HG03103 (cell line): ENCODE measurements at regions not wholly inside any gene's neighbourhood (a gene's known extent, or its start where the extent isn't known, plus 50 kb on each side); places are given as distances from the start of the nearest gene placed in this dataset.
A peak's percentile ranks its signal among the peaks of the same experiment; 100 is the strongest.
"Not testable (repeated sequence)": the region's sequence is repeated elsewhere in the genome, so short reads cannot be mapped to it uniquely, and the experiment has no call there.

Experiments
- ATAC-seq: cut with Tn5 transposase; IDR thresholded peaks from one replicate; pipeline ENCODE4 v1.9.1; 2021; ENCODE audit warnings: low read depth; ENCODE audit not compliant: unreplicated experiment

DNA sequence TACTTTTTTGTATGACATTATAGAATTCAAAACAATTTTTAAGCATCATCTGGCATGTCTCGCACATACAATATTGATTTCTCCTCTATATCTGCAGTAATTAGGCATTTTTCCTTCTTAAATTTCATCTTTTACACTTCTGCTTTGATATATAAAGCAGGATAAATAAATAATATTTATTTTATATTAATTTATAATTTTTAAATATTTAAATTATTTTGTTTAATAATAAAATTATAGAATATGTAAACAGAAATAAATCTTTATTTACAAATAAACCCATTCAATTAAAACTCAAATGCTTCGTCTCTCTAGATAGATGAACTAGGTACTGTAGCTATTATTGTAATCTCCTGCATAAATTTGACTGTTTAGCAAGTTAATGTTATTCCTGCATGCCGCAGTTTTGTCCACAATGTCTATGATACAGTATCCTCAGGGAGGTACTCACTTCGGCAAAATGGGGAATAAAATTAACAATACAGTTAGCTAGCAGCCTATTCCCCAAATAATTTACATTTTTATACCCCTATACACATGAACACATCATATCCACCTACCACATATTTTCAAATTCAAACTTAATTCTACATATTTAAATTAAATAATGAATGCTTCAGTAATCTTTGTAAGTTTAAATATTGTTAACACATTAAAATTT is 473.6 kb upstream of the SLC10A2 start:
- no peak for ATAC-seq

DNA sequence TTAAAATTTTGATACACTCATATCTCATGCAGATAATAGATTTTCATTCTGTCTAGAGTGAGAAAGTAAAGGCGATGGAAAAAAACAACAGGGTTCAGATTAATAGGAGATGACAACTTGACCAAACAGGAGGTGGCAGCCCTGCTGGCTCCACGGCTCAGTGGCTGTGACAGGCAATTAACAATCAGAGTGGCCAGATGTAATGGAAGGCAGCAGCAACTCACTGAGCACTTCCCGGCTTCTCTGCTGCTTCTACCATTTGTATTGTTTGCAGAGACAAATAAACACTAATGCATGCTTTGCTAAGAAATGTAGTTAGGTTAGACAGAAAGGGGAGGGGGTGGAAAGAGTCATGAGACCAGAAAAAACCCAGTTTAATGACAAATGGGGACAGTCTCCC is 473.0 kb upstream of the SLC10A2 start:
- ATAC-seq, result no peak

DNA sequence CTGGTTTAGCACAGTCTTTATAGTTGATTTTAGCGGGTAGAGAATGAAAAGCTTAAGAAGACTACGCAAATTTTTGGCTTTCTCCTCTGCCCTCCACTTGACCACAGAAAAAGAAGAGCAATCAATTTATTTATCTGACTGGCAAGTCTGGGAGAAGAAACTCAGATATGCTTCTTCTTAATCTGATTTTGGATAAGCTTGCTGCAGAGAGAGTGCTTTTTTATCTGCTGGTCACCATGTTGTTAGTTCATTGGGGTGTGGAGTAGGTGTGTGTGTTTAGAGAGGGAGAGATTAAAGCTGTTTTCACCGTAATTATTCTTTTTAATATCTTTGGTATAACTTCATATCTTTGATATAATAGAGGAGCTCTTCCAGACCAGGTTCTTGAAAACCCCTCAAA is 471.4 kb upstream of the SLC10A2 start:
- ATAC-seq, result no peak

DNA sequence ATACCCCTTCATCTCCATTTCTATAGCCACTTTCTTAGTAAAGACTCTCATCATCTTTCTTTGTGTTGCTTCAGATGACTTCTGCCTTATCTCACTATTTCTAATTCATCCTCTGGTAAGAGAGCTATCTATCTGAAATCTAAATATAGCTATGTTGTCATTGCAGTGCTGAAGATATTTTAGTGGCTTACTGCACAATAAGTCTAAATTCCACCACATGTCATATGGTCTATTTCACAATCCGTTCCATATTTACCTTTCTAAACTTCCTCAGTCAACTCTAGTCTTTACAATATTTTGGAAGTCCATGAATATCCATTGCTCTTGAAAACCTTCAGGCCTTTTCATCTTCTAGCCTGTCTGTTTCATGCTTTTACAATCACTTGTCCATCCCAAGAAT is 465.1 kb upstream of the SLC10A2 start:
- no peak for ATAC-seq

DNA sequence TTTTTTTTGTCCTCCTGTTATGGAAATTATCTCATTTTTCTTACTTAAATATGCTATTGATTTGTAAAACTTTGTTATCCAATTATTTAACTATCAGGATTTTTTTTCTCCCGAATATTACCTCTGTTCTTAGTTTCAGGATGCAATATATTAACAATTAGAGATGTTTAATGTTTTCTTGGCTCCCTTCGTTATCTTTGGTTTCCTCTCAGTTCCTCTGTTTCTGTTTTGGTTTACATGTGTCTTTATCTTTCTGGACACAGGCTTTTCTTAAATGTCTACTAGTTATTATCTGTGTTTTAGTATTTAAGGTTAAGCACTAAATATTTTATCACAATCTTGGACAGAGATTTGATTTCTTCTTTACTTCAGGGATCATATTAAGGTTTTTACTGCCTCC is 462.2 kb upstream of the SLC10A2 start:
- no peak for ATAC-seq

DNA sequence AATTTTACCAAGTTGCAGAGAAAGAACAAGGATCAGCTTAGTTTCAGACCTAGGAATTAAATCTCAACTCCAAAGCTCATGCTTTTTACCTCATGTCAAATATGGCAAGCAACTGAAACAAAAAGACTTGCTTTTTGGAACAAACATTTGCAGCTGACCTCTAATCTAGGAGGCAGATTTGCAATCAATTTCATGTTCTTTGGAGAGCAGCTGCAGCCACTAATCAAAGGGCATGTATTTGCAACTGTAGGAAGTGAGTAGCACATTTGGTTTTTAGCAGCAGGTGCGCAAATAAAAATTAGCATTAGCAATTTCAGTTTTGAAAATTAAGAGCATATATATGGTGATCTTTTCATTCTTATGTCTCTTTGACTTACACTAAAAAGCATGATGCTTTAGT is 459.3 kb upstream of the SLC10A2 start:
- no peak for ATAC-seq

DNA sequence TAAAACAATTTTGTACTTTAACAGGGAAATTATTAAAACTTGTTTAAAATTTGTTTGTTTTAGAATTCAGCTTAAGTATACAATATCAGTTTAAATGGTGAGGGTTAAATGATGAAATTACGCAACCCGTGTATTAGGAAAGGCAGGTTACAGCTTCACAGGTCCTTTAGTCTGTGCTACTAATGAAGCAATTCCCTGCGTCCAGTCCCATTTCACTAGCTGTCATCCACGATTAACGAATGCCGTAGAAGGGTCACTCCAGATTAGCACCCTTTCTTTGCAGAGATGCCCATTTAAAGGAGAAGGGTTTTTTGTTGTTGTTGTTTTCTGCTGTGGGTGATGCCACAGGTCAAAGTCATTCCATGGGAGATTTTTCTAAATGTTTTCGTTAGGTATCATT is 457.6 kb upstream of the SLC10A2 start:
- ATAC-seq, result no peak

DNA sequence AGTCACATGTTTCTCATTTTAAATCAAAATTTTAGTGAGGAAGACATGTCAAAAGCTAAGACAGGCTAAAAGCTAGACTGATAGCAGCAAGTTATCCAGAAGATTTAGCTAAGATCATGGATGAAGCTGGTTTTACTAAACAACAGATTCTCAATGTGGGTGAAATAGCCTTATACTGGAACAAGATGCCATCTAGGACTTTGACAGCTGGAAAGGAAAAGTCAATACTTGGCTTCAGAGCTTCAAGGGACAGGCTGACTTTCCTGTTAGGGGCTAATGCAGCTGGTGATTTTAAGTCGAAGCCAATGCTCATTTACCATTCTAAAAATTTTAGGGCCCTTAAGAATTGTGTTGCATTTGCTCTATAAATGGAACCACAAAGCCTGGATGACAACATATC is 455.3 kb upstream of the SLC10A2 start:
- no peak for ATAC-seq

DNA sequence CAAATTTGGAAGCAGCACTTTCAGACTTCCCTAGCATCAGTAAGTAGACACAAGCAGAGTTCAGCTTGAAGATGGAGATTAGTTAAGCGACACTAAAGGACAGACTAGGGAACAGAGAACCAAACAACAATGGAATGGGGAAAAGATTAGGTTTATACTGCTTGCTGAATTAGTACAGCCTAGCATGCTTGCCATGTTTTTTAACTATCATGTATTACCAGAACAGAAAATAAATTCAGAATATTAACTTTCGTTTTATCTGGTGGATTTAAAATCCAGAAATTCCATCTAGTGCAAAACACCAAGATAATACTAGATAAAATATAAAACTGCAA is 451.5 kb upstream of the SLC10A2 start:
- no peak for ATAC-seq

DNA sequence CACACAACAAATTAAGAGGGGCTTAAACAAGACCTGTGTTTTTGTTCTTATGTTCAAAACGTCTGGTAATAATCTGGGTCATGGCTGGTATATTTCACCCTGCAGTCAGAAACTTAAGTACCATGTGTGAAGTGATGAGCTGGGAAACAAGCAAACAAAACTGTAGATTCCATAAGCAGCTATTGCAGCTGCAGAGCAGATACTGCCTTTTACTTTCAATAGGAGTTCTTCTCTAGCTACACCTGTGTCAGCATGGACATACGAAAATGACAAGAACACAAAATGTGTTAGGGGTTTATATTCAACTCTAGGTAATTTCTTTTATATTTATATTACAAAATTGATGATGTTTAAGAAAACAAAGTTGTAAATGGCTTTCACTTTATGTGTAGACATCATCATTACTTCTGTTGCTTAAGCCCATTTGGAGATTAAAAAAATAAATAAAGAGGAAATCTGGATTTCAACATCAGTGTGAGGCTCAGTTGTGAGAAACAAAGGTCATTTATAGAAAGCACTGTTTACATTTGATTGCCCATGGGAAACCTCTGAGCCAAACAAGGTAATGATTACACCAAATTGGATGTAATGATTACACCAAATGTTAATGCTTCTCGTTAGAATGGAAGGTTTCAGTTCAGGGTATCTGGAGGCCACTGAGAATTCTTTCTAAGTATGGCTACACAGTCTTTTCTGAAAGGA is 451.0 kb upstream of the SLC10A2 start:
- ATAC-seq, result peak; percentile 60

DNA sequence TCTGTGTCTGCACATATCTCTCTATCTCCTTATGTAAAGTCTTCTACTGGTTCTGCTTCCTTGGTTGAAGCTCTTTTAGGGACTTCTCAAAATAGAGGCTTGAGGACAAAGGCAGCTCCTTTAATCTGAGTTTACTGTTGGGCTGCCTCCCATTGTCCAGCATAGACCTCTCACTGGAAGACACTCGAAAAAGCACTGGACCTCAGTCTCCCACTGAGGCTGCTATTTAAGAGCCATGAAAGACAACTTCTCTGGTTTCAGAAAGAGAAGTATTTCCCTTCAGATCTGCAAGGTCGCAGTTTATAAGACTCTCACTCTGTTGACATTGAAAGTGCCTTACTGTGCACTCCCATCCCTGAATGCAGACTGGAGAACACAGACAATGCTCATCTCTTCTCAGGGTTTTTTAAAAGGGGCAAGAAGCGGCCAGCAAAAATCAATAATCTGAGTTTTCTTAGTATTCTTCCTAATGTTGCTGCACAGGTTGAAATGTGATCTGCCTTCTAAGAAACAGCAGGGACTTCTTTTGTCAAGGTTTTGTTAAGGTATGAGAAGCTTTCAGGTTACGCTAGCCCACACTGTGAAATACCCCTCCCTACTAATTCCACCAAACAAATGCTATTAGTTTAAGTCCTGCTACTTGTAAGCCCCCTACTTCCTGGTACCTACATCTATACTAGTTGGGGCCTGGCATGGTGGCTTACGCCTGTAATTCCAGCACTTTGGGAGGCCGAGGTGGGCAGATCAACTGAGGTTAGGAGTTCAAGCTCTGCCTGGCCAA is 450.0 kb upstream of the SLC10A2 start:
- no peak for ATAC-seq

DNA sequence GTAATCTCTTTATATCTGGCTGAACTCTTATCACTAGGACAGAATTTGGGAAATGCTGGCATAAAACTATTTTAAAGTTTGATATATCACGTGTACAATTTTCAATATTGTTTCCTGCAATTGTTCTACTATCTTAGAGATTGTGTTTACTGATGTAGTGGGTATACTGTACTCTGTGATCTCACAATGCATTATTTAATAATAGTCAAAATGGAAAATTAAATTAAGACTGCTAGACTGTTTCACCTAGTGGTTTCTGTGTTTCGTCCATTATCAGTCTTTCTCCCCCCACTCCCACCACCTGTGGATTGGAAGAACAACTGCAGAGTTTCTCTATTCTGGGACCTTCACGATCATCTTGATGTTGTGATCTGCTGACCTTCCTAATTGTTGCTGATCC is 449.2 kb upstream of the SLC10A2 start:
- ATAC-seq, result no peak

DNA sequence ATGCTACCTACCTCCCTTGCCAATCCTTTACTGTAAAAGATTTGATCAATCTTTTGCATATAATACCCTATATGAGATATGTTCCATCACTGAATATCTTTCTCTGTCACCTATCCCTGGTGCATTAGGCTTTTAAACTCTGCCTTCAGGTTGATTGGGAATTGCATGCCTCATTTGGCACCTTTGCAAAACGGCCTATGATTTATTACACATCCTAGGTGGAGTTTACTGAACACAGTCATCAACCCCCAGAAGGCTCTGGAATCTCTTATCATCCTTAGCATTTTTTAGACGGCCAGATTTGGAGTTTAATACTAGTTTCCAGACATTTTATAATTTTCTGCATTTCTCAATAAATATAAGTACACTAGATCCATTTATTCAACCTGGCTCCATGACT is 448.4 kb upstream of the SLC10A2 start:
- ATAC-seq, result no peak

DNA sequence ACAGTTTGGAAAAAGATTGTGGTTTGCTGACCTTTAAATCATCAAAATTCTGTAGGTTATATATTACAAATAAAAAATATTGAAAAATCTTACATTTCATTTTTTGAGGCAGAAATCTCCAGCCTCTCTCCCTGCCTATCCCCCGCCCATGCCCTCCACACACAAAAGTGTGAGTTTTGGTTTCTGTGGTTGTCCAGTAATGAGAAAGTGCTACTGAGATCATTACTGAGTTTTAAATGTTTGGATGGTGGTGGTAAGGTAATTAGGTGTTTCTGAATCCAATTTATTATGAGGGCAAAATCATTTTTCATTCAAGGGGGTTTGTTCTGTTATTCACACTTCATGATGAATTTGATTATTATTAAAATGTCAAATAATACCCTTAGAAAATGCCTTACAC is 448.0 kb upstream of the SLC10A2 start:
- no peak for ATAC-seq

DNA sequence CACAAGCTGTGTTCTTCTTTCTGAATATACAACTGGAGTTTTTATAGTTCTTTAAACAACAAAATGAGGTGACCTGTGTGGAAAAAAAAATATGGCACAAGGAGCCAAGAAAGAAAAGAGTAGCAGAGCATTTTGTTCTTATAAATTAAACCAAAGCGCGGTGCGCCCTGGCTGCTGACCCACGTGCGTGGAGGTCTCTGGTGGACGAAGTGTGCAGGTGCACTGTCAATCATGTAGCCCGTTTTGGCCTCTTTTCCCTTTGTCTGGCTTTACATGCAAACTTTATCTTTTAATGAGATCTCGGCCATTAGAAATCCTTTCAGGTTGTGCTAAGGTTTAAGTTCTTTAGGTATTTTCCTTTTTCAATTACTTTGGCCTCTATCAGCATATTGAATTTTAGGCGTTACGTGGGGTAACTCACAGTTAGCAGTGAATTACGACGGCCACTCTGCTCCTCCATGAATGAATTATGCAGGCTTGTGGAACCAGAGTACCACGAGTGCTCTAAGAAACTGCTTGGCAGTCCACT is 443.9 kb upstream of the SLC10A2 start:
- no peak for ATAC-seq

DNA sequence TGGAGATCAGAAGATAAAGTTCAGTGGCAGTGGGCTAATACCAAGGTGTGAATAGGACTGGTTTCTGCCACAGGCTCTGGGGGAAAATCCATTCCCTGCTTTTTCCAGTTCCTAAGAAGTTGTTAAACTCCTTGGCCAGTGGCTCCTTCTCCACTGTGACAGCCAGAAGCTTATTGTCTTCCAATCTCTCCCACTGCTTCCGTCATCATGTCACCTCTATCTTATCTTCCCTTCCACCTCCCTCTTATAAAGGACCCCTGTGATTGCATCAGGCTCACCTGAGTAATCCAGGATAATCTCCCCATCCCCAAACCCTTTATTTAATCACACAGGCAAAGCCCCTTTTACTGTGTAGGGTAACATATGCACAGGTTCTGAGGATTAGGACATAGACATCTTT is 431.2 kb upstream of the SLC10A2 start:
- no peak for ATAC-seq

DNA sequence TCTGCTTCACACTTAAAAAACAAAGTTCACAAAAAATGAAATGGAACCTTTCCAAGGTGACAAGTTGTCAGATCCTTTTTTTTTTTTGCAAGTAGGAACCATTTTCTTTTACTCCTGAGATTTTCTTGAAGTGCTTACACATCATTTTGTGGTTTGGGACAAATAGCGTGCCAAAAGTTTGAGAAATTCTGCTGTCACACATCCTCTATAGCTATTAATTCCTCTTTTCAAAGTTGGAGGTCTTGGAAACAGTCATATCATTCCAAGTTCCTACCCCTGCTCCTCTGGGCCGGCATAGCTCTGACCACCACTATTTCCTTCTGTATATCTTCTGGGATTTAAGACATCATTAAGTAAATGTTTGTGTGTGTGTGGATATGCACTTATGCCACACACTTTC is 421.6 kb upstream of the SLC10A2 start:
- ATAC-seq, result no peak

DNA sequence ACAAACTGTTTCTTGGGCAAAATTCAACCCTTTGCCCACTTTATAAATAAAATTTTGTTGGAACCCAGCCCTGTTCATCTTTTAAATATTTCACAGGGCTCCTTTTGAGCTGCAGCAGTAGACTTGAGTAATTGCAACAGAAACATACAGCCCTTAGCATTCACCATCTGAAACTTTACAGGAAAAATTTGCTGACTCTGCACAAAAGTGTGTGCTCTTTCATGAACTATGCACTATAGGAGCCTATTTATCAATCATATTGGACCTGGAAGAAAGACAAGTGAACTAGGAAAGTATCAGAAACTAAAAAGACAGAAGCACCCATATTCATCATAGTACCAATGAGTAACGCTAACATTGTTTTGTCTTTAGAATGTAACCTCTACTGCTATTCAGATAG is 406.9 kb upstream of the SLC10A2 start:
- ATAC-seq, result no peak

DNA sequence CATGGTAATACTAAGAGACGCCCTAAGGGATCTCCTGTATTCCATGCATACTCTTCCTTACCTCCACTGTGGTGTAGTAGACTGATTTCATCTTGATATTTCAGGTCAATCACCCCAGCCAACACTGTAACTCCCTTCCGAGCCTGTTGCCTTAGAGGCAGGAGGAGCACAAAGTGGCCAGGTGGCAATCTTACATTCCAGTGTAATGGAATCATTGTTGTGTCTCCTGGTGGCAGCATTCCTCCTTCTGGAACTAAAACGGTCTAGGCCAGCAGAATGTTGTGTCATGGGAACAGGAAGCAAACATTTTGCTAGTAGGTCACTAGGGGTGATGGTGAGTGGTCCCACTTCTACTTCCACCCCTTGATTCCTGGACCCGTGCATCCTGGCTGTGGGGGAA is 405.7 kb upstream of the SLC10A2 start:
- no peak for ATAC-seq

DNA sequence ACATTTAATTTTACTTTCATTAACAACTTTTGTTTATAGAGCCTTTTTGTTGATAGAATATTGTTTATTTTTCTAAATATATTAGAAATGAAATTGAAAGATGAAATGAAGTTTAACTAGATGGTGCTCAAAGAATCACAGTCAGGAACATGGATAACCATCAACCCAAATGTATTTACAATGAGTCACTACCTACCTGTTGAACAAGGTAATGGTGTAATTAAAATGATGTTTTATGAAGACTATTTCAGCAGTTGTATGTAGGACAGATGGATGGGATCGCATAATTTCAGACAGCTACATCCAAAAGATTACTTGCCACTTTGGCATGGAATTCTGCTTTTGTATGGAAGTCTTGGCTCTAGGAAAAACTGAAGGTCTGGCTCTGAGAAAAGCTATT is 403.6 kb upstream of the SLC10A2 start:
- ATAC-seq, result no peak

DNA sequence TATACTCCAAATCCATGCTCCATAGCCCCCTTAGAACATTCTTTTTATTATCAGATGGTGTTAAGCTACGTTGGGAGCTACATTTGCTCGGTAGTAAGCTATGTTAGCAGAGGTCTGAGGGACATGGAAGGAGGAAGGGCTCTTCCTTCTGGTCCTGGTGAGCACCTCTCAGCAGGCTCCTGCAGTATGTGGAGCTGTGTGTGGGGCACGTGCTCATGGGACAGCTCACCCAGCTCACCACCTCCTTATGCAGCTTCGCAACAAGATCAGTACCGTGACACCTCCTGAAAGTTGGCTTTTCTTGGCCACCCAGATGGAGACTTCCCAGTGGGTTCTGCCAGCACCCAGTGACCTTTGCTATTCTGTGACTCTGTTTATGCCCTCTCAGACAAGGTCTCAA is 400.5 kb upstream of the SLC10A2 start:
- no peak for ATAC-seq

DNA sequence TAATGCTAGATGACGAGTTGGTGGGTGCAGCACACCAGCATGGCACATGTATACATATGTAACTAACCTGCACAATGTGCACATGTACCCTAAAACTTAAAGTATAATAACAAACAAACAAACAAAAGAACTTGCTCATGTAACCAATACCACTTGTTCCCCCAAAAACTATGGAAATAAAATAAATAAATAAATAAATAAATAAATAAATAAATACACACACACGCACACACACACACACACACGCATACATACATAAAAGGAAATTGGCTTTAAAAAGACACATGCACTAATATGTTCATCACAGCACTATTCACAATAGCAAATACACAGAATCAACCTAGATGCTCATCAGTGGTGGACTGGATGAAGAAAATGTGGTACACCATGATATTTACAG is 394.0 kb upstream of the SLC10A2 start:
- ATAC-seq, result not testable (repeated sequence)
